ENCODE measurements at regions not wholly inside any gene's neighbourhood (a gene's known extent, or its start where the extent isn't known, plus 50 kb on each side); places are given as distances from the start of the nearest gene placed in this dataset.
A peak's percentile ranks its signal among the peaks of the same experiment; 100 is the strongest.

DNA sequence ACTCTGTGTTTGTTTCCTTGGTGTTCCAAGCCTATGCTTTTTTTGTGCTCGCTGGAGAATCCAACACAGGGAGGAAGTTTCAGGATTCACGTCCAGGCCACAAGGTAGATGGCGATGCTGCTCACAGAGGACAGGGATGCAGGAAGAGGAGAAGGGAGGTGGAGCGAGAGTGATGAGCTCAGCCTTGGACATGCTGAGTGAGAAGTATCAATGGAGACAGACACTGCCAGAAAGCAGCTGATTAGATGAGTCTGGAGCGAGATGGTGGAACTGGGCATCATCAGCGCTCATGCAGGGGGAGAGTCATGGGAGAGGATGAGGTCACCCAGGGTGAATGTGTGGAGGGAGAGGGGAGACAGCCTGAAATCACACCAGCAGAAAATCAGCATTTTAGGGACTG, 110.0 kb downstream of the GLUL start:
- no peaks in the 10 kb centered on the region for H3K9me3 ChIP-seq

DNA sequence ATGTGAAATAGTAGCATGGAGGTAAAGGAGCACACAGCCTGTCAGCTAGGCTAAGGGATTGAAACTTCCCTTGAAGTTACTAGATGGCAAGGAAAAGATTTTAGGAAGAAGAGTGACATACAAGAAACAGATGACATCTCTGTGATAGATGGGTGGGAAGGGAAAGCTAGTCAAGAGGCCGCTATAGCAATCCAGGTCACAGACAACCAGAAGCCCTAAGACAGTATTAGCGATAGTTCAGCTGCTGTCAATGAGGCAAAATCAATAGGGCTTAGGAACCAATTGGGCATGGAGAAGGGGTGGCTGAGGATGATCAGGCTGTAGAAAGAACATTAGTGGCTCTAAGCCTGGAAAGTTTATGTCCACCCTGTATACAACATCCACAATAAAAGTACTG, 111.1 kb downstream of the GLUL start:
- Histone ChIP-seq H3K9me3 (no peaks in the 10 kb centered on the region), H3K27ac (no peak overlapping the region), H3K36me3 (no peaks in the 10 kb centered on the region), H3K4me1 (peaks cover 0 to 22% (median 5%) of the 10 kb centered on the region in 4 donors), H3K4me3 (no peak overlapping the region), H3K27me3 (no peaks in the 10 kb centered on the region)
- ATAC-seq (no peak), DNase-seq (no peak)
- WGBS (ENCODE audit: insufficient coverage, low coverage, low lambda C conversion rate, missing lambda C conversion rate): 94% methylated on average over 2 of the region's 2 CpGs
- intact Hi-C loops (cut with DNase I): no loop called here
- TF ChIP-seq, protein P1, sequence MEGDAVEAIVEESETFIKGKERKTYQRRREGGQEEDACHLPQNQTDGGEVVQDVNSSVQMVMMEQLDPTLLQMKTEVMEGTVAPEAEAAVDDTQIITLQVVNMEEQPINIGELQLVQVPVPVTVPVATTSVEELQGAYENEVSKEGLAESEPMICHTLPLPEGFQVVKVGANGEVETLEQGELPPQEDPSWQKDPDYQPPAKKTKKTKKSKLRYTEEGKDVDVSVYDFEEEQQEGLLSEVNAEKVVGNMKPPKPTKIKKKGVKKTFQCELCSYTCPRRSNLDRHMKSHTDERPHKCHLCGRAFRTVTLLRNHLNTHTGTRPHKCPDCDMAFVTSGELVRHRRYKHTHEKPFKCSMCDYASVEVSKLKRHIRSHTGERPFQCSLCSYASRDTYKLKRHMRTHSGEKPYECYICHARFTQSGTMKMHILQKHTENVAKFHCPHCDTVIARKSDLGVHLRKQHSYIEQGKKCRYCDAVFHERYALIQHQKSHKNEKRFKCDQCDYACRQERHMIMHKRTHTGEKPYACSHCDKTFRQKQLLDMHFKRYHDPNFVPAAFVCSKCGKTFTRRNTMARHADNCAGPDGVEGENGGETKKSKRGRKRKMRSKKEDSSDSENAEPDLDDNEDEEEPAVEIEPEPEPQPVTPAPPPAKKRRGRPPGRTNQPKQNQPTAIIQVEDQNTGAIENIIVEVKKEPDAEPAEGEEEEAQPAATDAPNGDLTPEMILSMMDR (IDR thresholded peaks at IDR 0.05): no peak
- TF ChIP-seq POLR2A (IDR thresholded peaks at IDR 0.05): no peak

More for the DNA sequence above, 110.0 kb downstream of the GLUL start:
- WGBS (ENCODE audit: insufficient coverage, low coverage, low lambda C conversion rate, missing lambda C conversion rate): 90% methylated on average over 5 of the region's 6 CpGs
- TF ChIP-seq, protein P1 (IDR thresholded peaks at IDR 0.05): no peak
- TF ChIP-seq POLR2A (IDR thresholded peaks at IDR 0.05): no peak
- intact Hi-C loops (cut with DNase I): no loop called here
- no peaks in the 10 kb centered on the region for H3K27me3 ChIP-seq
- no peak overlapping the region for H3K4me3 ChIP-seq
- no peak overlapping the region for H3K27ac ChIP-seq
- H3K36me3 ChIP-seq: no peaks in the 10 kb centered on the region
- no peak for ATAC-seq
- H3K4me1 ChIP-seq: peaks cover 0 to 22% (median 5%) of the 10 kb centered on the region in 4 donors
- DNase-seq: no peak

DNA sequence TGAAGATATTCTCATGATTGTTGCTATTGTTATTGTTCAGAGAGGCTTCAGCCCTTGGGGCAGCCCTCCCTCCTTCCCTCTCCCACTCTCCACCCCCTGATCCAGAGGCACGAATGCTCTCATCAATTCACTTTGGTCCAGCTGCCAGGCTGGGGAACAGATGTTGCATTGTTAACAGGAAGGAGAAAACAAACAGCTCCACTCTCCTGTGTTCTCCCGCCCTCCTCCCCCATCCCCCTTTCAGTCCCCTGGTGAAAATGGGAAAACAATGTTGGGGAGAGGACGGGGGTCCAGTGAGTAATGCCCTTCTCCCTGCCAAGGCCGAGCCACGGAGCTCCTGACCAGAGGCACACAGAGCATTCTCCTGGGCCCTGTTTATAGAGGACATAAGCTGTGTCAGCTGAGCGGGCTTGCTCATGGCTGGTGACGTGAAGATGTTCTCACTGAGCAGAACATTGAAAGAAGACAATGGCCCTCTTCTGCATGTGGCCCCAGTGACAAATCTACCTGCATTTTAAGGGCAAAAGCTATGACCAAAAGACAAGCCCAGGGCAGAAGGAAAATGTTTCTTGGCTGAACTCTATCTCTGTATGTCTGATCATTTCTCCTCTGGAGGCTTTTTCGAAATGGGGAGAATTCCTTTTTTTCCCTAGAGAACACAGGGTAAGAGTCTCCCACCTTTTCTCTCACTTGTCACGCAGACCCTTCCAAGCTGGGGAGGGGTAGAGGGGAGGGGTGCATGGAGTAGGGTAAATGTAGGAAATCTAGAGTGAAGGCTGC, 111.7 kb downstream of the GLUL start:
- Histone ChIP-seq H3K36me3 (no peaks in the 10 kb centered on the region), H3K4me1 (peaks cover 0 to 22% (median 5%) of the 10 kb centered on the region in 4 donors), H3K27ac (no peak overlapping the region), H3K9me3 (no peaks in the 10 kb centered on the region), H3K4me3 (no peak overlapping the region), H3K27me3 (no peaks in the 10 kb centered on the region)
- ATAC-seq (peak in 2 of 4 donors; percentile 12 to 34), DNase-seq (no peak)
- WGBS (ENCODE audit: insufficient coverage, low coverage, low lambda C conversion rate, missing lambda C conversion rate): 60% methylated on average over 4 of the region's 9 CpGs
- intact Hi-C loops (cut with DNase I): no loop called here
- no peak for TF ChIP-seq POLR2A (IDR thresholded peaks at IDR 0.05)
- TF ChIP-seq, protein P1 (IDR thresholded peaks at IDR 0.05): no peak

DNA sequence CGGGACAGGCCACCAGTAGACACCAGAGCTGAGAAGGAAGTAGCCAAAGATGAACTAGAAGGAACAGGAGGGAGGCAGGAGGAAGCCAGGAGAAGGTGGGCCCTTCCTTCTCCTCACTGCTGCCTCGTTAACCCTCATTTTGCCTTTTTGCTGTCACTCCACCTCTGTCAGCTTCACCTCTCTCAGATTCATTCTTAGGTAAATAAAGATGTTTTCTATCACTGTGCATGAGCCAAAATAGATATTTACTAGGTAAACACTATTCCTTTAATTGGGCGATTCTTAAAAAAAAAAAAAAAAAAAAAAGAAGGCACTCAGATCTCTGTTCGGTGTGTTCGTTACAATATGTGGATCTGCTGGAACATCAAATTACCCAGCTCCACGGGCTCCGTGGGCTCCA, 112.3 kb downstream of the GLUL start:
- intact Hi-C loops (cut with DNase I): no loop called here
- H3K9me3 ChIP-seq: no peaks in the 10 kb centered on the region
- 42% methylated on average over 6 of the region's 7 CpGs for WGBS (ENCODE audit: insufficient coverage, low coverage, low lambda C conversion rate, missing lambda C conversion rate)
- ATAC-seq (peak; percentile 36 to 74 (median 46)), DNase-seq (no peak)
- no peaks in the 10 kb centered on the region for H3K27me3 ChIP-seq
- no peak overlapping the region for H3K4me3 ChIP-seq
- no peaks in the 10 kb centered on the region for H3K36me3 ChIP-seq
- no peak for TF ChIP-seq POLR2A (IDR thresholded peaks at IDR 0.05)
- TF ChIP-seq, protein P1 (IDR thresholded peaks at IDR 0.05): no peak
- H3K27ac ChIP-seq: no peak overlapping the region
- peaks cover 0 to 17% (median 4%) of the 10 kb centered on the region in 4 donors for H3K4me1 ChIP-seq
